CD14-positive monocyte (primary cell): ENCODE measurements at regions not wholly inside any gene's neighbourhood (a gene's known extent, or its start where the extent isn't known, plus 50 kb on each side); places are given as distances from the start of the nearest gene placed in this dataset.

Experiments
- DNase-seq, 3 donors: peaks; one replicate each; pipeline ENCODE4 v3.0.0-alpha.2; 2011 to 2022
- H2AFZ ChIP-seq: 2 replicates; pipeline ENCODE4 v1.6.0; 2012; ENCODE audit warnings: mild to moderate bottlenecking, low read depth, low read length, inconsistent platforms; ENCODE audit not compliant: insufficient read depth, poor library complexity, severe bottlenecking
- H3K27ac ChIP-seq, 2 donors: 1 replicate in 1 of 2; 2 replicates in 1 of 2; pipeline ENCODE4 v1.5.1; 2012 to 2013; ENCODE audit warnings: low read length in 2 of 2, control low read depth in 1 of 2, inconsistent platforms in 1 of 2, low read depth in 1 of 2, mild to moderate bottlenecking in 1 of 2
- H3K27me3 ChIP-seq, 2 donors: one replicate each; pipeline versions ENCODE4 v1.6.0 to v1.6.1; 2011 to 2013; ENCODE audit warnings: low read length in 2 of 2; ENCODE audit not compliant: control insufficient read depth in 2 of 2, insufficient read depth in 2 of 2
- H3K36me3 ChIP-seq, 2 donors: replicated peaks in 1 of 2; 1 replicate in 1 of 2; 2 replicates in 1 of 2; pipeline versions ENCODE4 v1.5.1 to v1.6.1; 2012 to 2013; ENCODE audit warnings: low read length in 2 of 2, control low read depth in 1 of 2, inconsistent platforms in 1 of 2, mild to moderate bottlenecking in 1 of 2; ENCODE audit not compliant: insufficient read depth in 2 of 2, control insufficient read depth in 1 of 2
- H3K4me1 ChIP-seq, 2 donors: 1 replicate in 1 of 2; 2 replicates in 1 of 2; pipeline versions ENCODE4 v1.5.1 to v1.6.1; 2012 to 2013; ENCODE audit warnings: low read length in 2 of 2, control low read depth in 1 of 2, inconsistent platforms in 1 of 2, mild to moderate bottlenecking in 1 of 2, moderate library complexity in 1 of 2; ENCODE audit not compliant: insufficient read depth in 2 of 2, control insufficient read depth in 1 of 2
- H3K4me2 ChIP-seq: replicated peaks from 2 replicates; pipeline ENCODE3; 2012; ENCODE audit warnings: low read length, moderate library complexity, mild to moderate bottlenecking; ENCODE audit not compliant: poor library complexity, severe bottlenecking; ENCODE audit errors: extremely low read depth
- H3K4me3 ChIP-seq, 3 experiments: fragments of 200-600 bp in 1 of 3; sonication (generic) in 1 of 3; replicated peaks in 1 of 3; 1 replicate in 2 of 3; 2 replicates in 1 of 3; pipeline ENCODE4 v1.5.1; 2011 to 2013; ENCODE audit warnings: low read length in 3 of 3, mild to moderate bottlenecking in 3 of 3, control low read depth in 2 of 3, low read depth in 2 of 3, inconsistent platforms in 1 of 3, moderate library complexity in 1 of 3
- H3K79me2 ChIP-seq: 2 replicates; pipeline ENCODE4 v1.6.0; 2012; ENCODE audit warnings: mild to moderate bottlenecking, control low read depth, inconsistent platforms, low read length, moderate library complexity; ENCODE audit not compliant: insufficient read depth
- H3K9ac ChIP-seq: 2 replicates; pipeline ENCODE4 v1.6.0; 2017; ENCODE audit warnings: low read length, mild to moderate bottlenecking; ENCODE audit not compliant: insufficient read depth, poor library complexity, severe bottlenecking
- H3K9me3 ChIP-seq, 2 donors: replicated peaks in 1 of 2; 1 replicate in 1 of 2; 2 replicates in 1 of 2; pipeline versions ENCODE4 v1.5.1 to v1.6.1; 2012 to 2013; ENCODE audit warnings: low read length in 2 of 2, control low read depth in 1 of 2; ENCODE audit not compliant: control insufficient read depth in 1 of 2, insufficient read depth in 1 of 2
- H4K20me1 ChIP-seq: 2 replicates; pipeline ENCODE4 v1.6.0; 2012; ENCODE audit warnings: mild to moderate bottlenecking, low read length, control low read depth, moderate library complexity; ENCODE audit not compliant: insufficient read depth
- H3K27ac Mint-ChIP-seq, 7 donors: one replicate each; pipeline ENCODE4 v1.8.0; 2020; ENCODE audit warnings: mild to moderate bottlenecking in 7 of 7, mixed read lengths in 7 of 7, moderate library complexity in 6 of 7, inconsistent platforms in 2 of 7
- H3K27me3 Mint-ChIP-seq, 3 donors: one replicate each; pipeline ENCODE4 v1.8.0; 2021 to 2022; ENCODE audit warnings: low read depth in 3 of 3, mild to moderate bottlenecking in 3 of 3, mixed read lengths in 3 of 3, moderate library complexity in 3 of 3, inconsistent platforms in 1 of 3
- H3K36me3 Mint-ChIP-seq, 2 donors: one replicate each; pipeline ENCODE4 v1.8.0; 2020; ENCODE audit warnings: mixed read lengths in 2 of 2, inconsistent platforms in 1 of 2, mild to moderate bottlenecking in 1 of 2
- H3K4me1 Mint-ChIP-seq: one replicate; pipeline ENCODE4 v1.8.0; 2020; ENCODE audit warnings: mild to moderate bottlenecking, mixed read lengths
- H3K4me3 Mint-ChIP-seq, 2 donors: one replicate each; pipeline ENCODE4 v1.8.0; 2020; ENCODE audit warnings: mild to moderate bottlenecking in 2 of 2, mixed read lengths in 2 of 2, moderate library complexity in 1 of 2
- H3K9me3 Mint-ChIP-seq, 7 donors: one replicate each; pipeline ENCODE4 v1.8.0; 2020 to 2022; ENCODE audit warnings: mixed read lengths in 7 of 7, mild to moderate bottlenecking in 6 of 7, moderate library complexity in 6 of 7, inconsistent platforms in 2 of 7
- CTCF ChIP-seq: fragments of 200-600 bp; IDR thresholded peaks from one replicate; pipeline ENCODE4 v1.8.0; 2022; ENCODE audit warnings: antibody characterized with exemption, mild to moderate bottlenecking
- WGBS: methylation state at CpG from one replicate; pipeline ENCODE4 v1.1.5; 2013; ENCODE audit warnings: missing lambda C conversion rate; ENCODE audit not compliant: insufficient coverage; 5-methylcytosine and 5-hydroxymethylcytosine counted together
- intact Hi-C, 2 donors: fragments of 100-400 bp; cut with micrococcal nuclease; formaldehyde crosslinking; loops; one replicate each; pipeline versions ENCODE4 v1.15.0 to v1.15.1; 2023

- WGBS, result no CpG with 5 or more reads among the region's 1 CpG
- H3K27me3 ChIP-seq, result no peaks in the 10 kb centered on the region
- no peak overlapping the region for H2AFZ ChIP-seq
- no peak overlapping the region for H3K27ac ChIP-seq
- no peak overlapping the region for H3K4me2 ChIP-seq
- H3K4me3 Mint-ChIP-seq, result no peak overlapping the region
- H3K79me2 ChIP-seq, result no peaks in the 10 kb centered on the region
- H3K4me1 Mint-ChIP-seq, result no peaks in the 10 kb centered on the region
- H3K4me1 ChIP-seq, result no peaks in the 10 kb centered on the region
- no peak overlapping the region for H3K9ac ChIP-seq
- no peak for DNase-seq
- TF ChIP-seq CTCF, result no peak
- H3K27me3 Mint-ChIP-seq, result no peaks in the 10 kb centered on the region
- H3K36me3 ChIP-seq, result no peaks in the 10 kb centered on the region
- no peaks in the 10 kb centered on the region for H3K9me3 ChIP-seq
- intact Hi-C loops, result no loop called here
- no peak overlapping the region for H3K27ac Mint-ChIP-seq
- H4K20me1 ChIP-seq, result no peaks in the 10 kb centered on the region
- H3K4me3 ChIP-seq, result no peak overlapping the region
- no peaks in the 10 kb centered on the region for H3K36me3 Mint-ChIP-seq
- H3K9me3 Mint-ChIP-seq, result peaks cover 0 to 6% (median 0%) of the 10 kb centered on the region in 7 donors
Measured at GRCh38 chr10:10132009-10132408, 885.7 kb upstream of the CELF2 start.

- no peak overlapping the region for H3K27ac Mint-ChIP-seq
- H3K27ac ChIP-seq, result no peak overlapping the region
- no peak overlapping the region for H3K9ac ChIP-seq
- H3K27me3 Mint-ChIP-seq, result no peaks in the 10 kb centered on the region
- H2AFZ ChIP-seq, result no peak overlapping the region
- peaks cover 2% of the 10 kb centered on the region for H3K4me1 Mint-ChIP-seq
- H3K27me3 ChIP-seq, result no peaks in the 10 kb centered on the region
- no CpG with 5 or more reads among the region's 1 CpG for WGBS
- H3K36me3 ChIP-seq, result no peaks in the 10 kb centered on the region
- no peak overlapping the region for H3K4me2 ChIP-seq
- H3K4me3 Mint-ChIP-seq, result no peak overlapping the region
- no peaks in the 10 kb centered on the region for H3K9me3 Mint-ChIP-seq
- no peaks in the 10 kb centered on the region for H3K9me3 ChIP-seq
- no peak for DNase-seq
- H3K79me2 ChIP-seq, result no peaks in the 10 kb centered on the region
- intact Hi-C loops, result no loop called here
- no peaks in the 10 kb centered on the region for H4K20me1 ChIP-seq
- H3K4me1 ChIP-seq, result no peaks in the 10 kb centered on the region
- no peaks in the 10 kb centered on the region for H3K36me3 Mint-ChIP-seq
- H3K4me3 ChIP-seq, result no peak overlapping the region
- no peak for TF ChIP-seq CTCF
Measured at GRCh38 chr10:10133281-10133680, 884.4 kb upstream of the CELF2 start.
